Aorta (tissue), 5 donors: ENCODE measurements at regions not wholly inside any gene's neighbourhood (a gene's known extent, or its start where the extent isn't known, plus 50 kb on each side); places are given as distances from the start of the nearest gene placed in this dataset.

Experiments
- ATAC-seq: fragments of 200-7000 bp; cut with Tn5 transposase; one replicate; pipeline ENCODE4 v1.9.1; 2022; ENCODE audit warnings: moderate library complexity; ENCODE audit not compliant: low FRiP score
- DNase-seq, 2 donors: peaks; one replicate each; pipeline ENCODE4 v3.0.0-alpha.2; 2020
- H3K27ac ChIP-seq, 2 donors: one replicate each; pipeline ENCODE4 v1.5.1; 2013; ENCODE audit warnings: low read length in 2 of 2, mild to moderate bottlenecking in 2 of 2, moderate library complexity in 2 of 2, control low read depth in 1 of 2, inconsistent platforms in 1 of 2, low read depth in 1 of 2
- H3K27me3 ChIP-seq, 2 donors: one replicate each; pipeline ENCODE4 v1.6.1; 2013; ENCODE audit warnings: control low read depth in 1 of 2, low read length in 1 of 2, mild to moderate bottlenecking in 1 of 2, moderate library complexity in 1 of 2; ENCODE audit not compliant: insufficient read depth in 2 of 2, control insufficient read depth in 1 of 2
- H3K36me3 ChIP-seq, 2 donors: one replicate each; pipeline ENCODE4 v1.6.1; 2013; ENCODE audit warnings: control low read depth in 1 of 2, low read length in 1 of 2, mild to moderate bottlenecking in 1 of 2; ENCODE audit not compliant: insufficient read depth in 2 of 2, control insufficient read depth in 1 of 2
- H3K4me1 ChIP-seq, 2 donors: one replicate each; pipeline ENCODE4 v1.6.1; 2013; ENCODE audit warnings: low read length in 2 of 2, control low read depth in 1 of 2, mild to moderate bottlenecking in 1 of 2, moderate library complexity in 1 of 2; ENCODE audit not compliant: insufficient read depth in 2 of 2, control insufficient read depth in 1 of 2
- H3K4me3 ChIP-seq, 2 donors: one replicate each; pipeline ENCODE4 v1.5.1; 2013; ENCODE audit warnings: low read length in 2 of 2, control low read depth in 1 of 2, mild to moderate bottlenecking in 1 of 2
- H3K9me3 ChIP-seq: one replicate; pipeline ENCODE4 v1.6.1; 2013; ENCODE audit warnings: mild to moderate bottlenecking, low read length; ENCODE audit not compliant: control insufficient read depth
- WGBS, 2 donors: extraction: QIAGEN DNeasy Blood & Tissue Kit; methylation state at CpG; one replicate each; pipeline ENCODE4 v1.1.7; 2013; 5-methylcytosine and 5-hydroxymethylcytosine counted together
- intact Hi-C, 2 donors: fragments of 100-400 bp; cut with DNase I; formaldehyde crosslinking; loops; one replicate each; pipeline versions ENCODE4 v1.14.2 to v1.15.0; 2022
- donor health status: healthy with polysubstance abuse.
- donor health status: Bipolar disorder and iron deficiency.
- donor health status: DM: no; HTN: no; CAD: no.
- donor health status: DM: no; HTN: no; CAD: no.
- donor health status: DM: yes; HTN: yes; CAD: no.

- Histone ChIP-seq H3K9me3 (no peaks in the 10 kb centered on the region), H3K27ac (no peak overlapping the region), H3K27me3 (no peaks in the 10 kb centered on the region), H3K4me3 (no peak overlapping the region), H3K4me1 (no peaks in the 10 kb centered on the region), H3K36me3 (no peaks in the 10 kb centered on the region)
- WGBS, 2 donors: 86 to 89% methylated on average over 2 of the region's 2 CpGs
- no peak for ATAC-seq
- no peak for DNase-seq
- intact Hi-C loops: no loop called here
Measured at GRCh38 chr10:3002304-3002703, 65.0 kb upstream of the PFKP start.

GRCh38 chr10:3000048-3000447 lies 67.3 kb upstream of the PFKP start:
- no peak overlapping the region for H3K4me3 ChIP-seq
- H3K27me3 ChIP-seq: no peaks in the 10 kb centered on the region
- WGBS, 2 donors: 49 to 50% methylated on average over 2 of the region's 2 CpGs
- H3K4me1 ChIP-seq: no peaks in the 10 kb centered on the region
- H3K36me3 ChIP-seq: no peaks in the 10 kb centered on the region
- no peak overlapping the region for H3K27ac ChIP-seq
- DNase-seq (no peak), ATAC-seq (no peak)
- intact Hi-C loops: no loop called here
- H3K9me3 ChIP-seq: no peaks in the 10 kb centered on the region

GRCh38 chr10:2994221-2994961 lies 73.0 kb upstream of the PFKP start:
- Histone ChIP-seq H3K36me3 (no peaks in the 10 kb centered on the region), H3K27ac (no peak overlapping the region), H3K4me1 (no peaks in the 10 kb centered on the region), H3K9me3 (peaks cover 2% of the 10 kb centered on the region), H3K4me3 (no peak overlapping the region), H3K27me3 (peaks cover 0 to under 1% of the 10 kb centered on the region in 2 donors)
- ATAC-seq: no peak
- no peak for DNase-seq
- intact Hi-C loops: no loop called here
- 22 to 27% methylated on average over 7 of the region's 7 CpGs for WGBS, 2 donors

GRCh38 chr10:2993636-2994035 lies 73.7 kb upstream of the PFKP start:
- Histone ChIP-seq H3K36me3 (no peaks in the 10 kb centered on the region), H3K27ac (no peak overlapping the region), H3K4me3 (no peak overlapping the region), H3K27me3 (peaks cover 0 to 3% of the 10 kb centered on the region in 2 donors), H3K4me1 (no peaks in the 10 kb centered on the region), H3K9me3 (peaks cover 9% of the 10 kb centered on the region)
- ATAC-seq (no peak), DNase-seq (no peak)
- intact Hi-C loops: no loop called here
- 92 to 93% methylated on average over 17 of the region's 17 CpGs for WGBS, 2 donors

GRCh38 chr10:2992401-2993198 lies 74.7 kb upstream of the PFKP start:
- Histone ChIP-seq H3K36me3 (no peaks in the 10 kb centered on the region), H3K4me3 (no peak overlapping the region), H3K27ac (no peak overlapping the region), H3K4me1 (no peaks in the 10 kb centered on the region), H3K9me3 (peaks cover 15% of the 10 kb centered on the region), H3K27me3 (peaks cover 0 to 3% of the 10 kb centered on the region in 2 donors)
- no peak for ATAC-seq
- DNase-seq: no peak
- intact Hi-C loops: no loop called here
- WGBS, 2 donors: 78 to 80% methylated on average over 10 of the region's 10 CpGs

DNA sequence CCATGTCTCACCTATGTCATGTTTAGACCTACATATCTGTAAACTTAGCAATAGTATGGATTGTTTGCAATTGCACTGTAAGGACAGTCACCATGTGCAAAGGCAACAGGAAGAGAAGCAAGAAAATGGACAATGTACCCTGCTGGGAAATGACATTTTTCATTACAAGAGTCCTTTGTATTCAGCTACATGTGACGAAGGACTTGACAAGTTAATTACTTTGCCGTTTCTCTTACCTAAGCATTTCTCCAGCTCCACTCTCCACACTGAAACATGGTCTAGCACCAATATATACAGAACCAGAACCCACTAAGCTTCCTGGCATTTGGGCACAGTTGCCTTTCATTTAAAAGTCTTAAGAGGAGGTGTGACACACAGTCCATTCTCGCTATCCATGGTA lies 76.6 kb upstream of the PFKP start:
- 48 to 53% methylated on average over 3 of the region's 3 CpGs for WGBS, 2 donors
- DNase-seq: no peak
- peaks cover 0 to 3% of the 10 kb centered on the region in 2 donors for H3K27me3 ChIP-seq
- no peak for ATAC-seq
- no peak overlapping the region for H3K27ac ChIP-seq
- no peak overlapping the region for H3K4me3 ChIP-seq
- intact Hi-C loops: no loop called here
- peaks cover 15% of the 10 kb centered on the region for H3K9me3 ChIP-seq
- H3K4me1 ChIP-seq: no peaks in the 10 kb centered on the region
- H3K36me3 ChIP-seq: no peaks in the 10 kb centered on the region

DNA sequence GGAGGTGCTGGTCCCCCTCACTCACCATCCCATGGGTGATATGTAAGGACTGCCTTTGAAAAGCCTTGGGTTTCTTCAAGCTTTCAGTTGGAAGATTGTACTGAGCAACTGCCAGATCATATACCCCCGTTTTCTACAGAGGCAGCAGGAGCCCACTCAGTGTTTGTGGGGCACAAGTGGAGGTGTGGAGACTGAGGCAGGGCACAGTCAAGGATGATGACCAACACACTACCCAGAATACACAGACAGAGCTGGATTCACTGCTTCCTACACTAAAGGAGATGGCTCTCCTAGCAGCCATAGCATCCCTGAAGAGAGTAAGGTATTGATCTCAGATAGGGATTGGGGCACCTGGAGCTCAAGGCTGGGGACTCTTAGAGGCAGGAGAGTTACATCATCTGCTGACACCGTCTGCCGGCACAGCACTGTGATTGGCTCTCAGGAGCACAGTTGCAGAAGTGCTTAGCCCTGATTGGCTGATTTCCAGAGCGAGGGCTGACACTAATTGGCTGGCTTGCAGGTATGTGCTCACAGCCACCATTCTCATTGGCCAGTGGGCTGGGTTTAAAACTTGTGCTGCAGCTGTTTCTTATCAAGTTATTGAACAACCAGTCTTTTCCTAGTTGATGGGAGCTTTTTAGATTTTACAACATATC lies 77.9 kb upstream of the PFKP start:
- H3K4me1 ChIP-seq: no peaks in the 10 kb centered on the region

GRCh38 chr10:2987185-2987768 lies 80.1 kb upstream of the PFKP start:
- intact Hi-C loops: no loop called here
- H3K27ac ChIP-seq: no peak overlapping the region
- ATAC-seq: no peak
- no peak overlapping the region for H3K4me3 ChIP-seq
- H3K4me1 ChIP-seq: no peaks in the 10 kb centered on the region
- DNase-seq: no peak
- H3K36me3 ChIP-seq: no peaks in the 10 kb centered on the region
- peaks cover 15% of the 10 kb centered on the region for H3K9me3 ChIP-seq
- peaks cover 0 to 3% of the 10 kb centered on the region in 2 donors for H3K27me3 ChIP-seq
- WGBS, 2 donors: 39 to 43% methylated on average over 2 of the region's 2 CpGs

More for the DNA sequence above, 77.9 kb upstream of the PFKP start:
- DNase-seq (no peak), ATAC-seq (no peak)
- Histone ChIP-seq H3K27me3 (peaks cover 0 to 3% of the 10 kb centered on the region in 2 donors), H3K36me3 (no peaks in the 10 kb centered on the region), H3K9me3 (peaks cover 15% of the 10 kb centered on the region), H3K4me3 (no peak overlapping the region), H3K27ac (no peak overlapping the region)
- intact Hi-C loops: no loop called here
- WGBS, 2 donors: 79 to 83% methylated on average over 4 of the region's 4 CpGs
